Left ventricle myocardium inferior (tissue), 1 donor: ENCODE measurements at regions not wholly inside any gene's neighbourhood (a gene's known extent, or its start where the extent isn't known, plus 50 kb on each side); places are given as distances from the start of the nearest gene placed in this dataset.

Experiments
- DNase-seq: peaks from one replicate; pipeline ENCODE4 v3.0.0-alpha.2; 2020
- H3K27ac ChIP-seq: fragments of 200-600 bp; replicated peaks from 2 replicates; pipeline ENCODE4 v1.8.0; 2021
- H3K27me3 ChIP-seq: fragments of 200-600 bp; 2 replicates; pipeline ENCODE4 v1.8.0; 2021; ENCODE audit warnings: low read depth
- H3K36me3 ChIP-seq: fragments of 200-600 bp; 2 replicates; pipeline ENCODE4 v1.8.0; 2021
- H3K4me1 ChIP-seq: fragments of 200-600 bp; 2 replicates; pipeline ENCODE4 v1.8.0; 2021
- H3K4me3 ChIP-seq: fragments of 200-600 bp; 2 replicates; pipeline ENCODE4 v1.8.0; 2021; ENCODE audit warnings: mild to moderate bottlenecking, moderate library complexity
- H3K9me3 ChIP-seq: fragments of 200-600 bp; replicated peaks from 2 replicates; pipeline ENCODE4 v1.8.0; 2021
- CTCF ChIP-seq: fragments of 200-600 bp; IDR thresholded peaks from 2 replicates; pipeline ENCODE4 v1.8.0; 2021; ENCODE audit warnings: antibody characterized with exemption, mild to moderate bottlenecking, borderline replicate concordance
- intact Hi-C: fragments of 100-400 bp; cut with micrococcal nuclease; formaldehyde crosslinking; loops from one replicate; pipeline ENCODE4 v1.11.0; 2022
- donor health status: DM: no; HTN: yes; CAD: no; lungs with severe emphysema.

- DNase-seq = no peak
- Histone ChIP-seq H3K4me1 (peaks cover 22% of the 10 kb centered on the region), H3K27ac (no peak overlapping the region), H3K36me3 (no peaks in the 10 kb centered on the region), H3K27me3 (no peaks in the 10 kb centered on the region), H3K4me3 (no peak overlapping the region), H3K9me3 (peaks cover 5% of the 10 kb centered on the region)
- no peak for TF ChIP-seq CTCF
- intact Hi-C loops = no loop called here
Measured at GRCh38 chr1:112272101-112272772, 123.8 kb upstream of the CTTNBP2NL start.

GRCh38 chr1:112284796-112285195 is 111.2 kb upstream of the CTTNBP2NL start:
- H3K9me3 ChIP-seq = no peaks in the 10 kb centered on the region
- no peak for TF ChIP-seq CTCF
- DNase-seq = no peak
- no peaks in the 10 kb centered on the region for H3K27me3 ChIP-seq
- no peak overlapping the region for H3K27ac ChIP-seq
- no peaks in the 10 kb centered on the region for H3K4me1 ChIP-seq
- intact Hi-C loops = no loop called here
- H3K36me3 ChIP-seq = no peaks in the 10 kb centered on the region
- no peak overlapping the region for H3K4me3 ChIP-seq

- no peak for DNase-seq
- intact Hi-C loops = no loop called here
- H3K4me3 ChIP-seq = no peak overlapping the region
- H3K4me1 ChIP-seq = no peaks in the 10 kb centered on the region
- no peaks in the 10 kb centered on the region for H3K36me3 ChIP-seq
- no peak for TF ChIP-seq CTCF
- no peaks in the 10 kb centered on the region for H3K9me3 ChIP-seq
- no peak overlapping the region for H3K27ac ChIP-seq
- H3K27me3 ChIP-seq = no peaks in the 10 kb centered on the region
Measured at GRCh38 chr1:112285316-112285715, 110.7 kb upstream of the CTTNBP2NL start.

- Histone ChIP-seq H3K27me3 (no peaks in the 10 kb centered on the region), H3K9me3 (no peaks in the 10 kb centered on the region), H3K4me3 (no peak overlapping the region), H3K27ac (no peak overlapping the region), H3K36me3 (no peaks in the 10 kb centered on the region), H3K4me1 (no peaks in the 10 kb centered on the region)
- no peak for TF ChIP-seq CTCF
- DNase-seq = no peak
- intact Hi-C loops = no loop called here
Measured at GRCh38 chr1:112285746-112286145, 110.3 kb upstream of the CTTNBP2NL start.

- Histone ChIP-seq H3K4me3 (no peak overlapping the region), H3K9me3 (peaks cover 33% of the 10 kb centered on the region), H3K27ac (no peak overlapping the region), H3K4me1 (no peaks in the 10 kb centered on the region), H3K36me3 (no peaks in the 10 kb centered on the region), H3K27me3 (no peaks in the 10 kb centered on the region)
- TF ChIP-seq CTCF = no peak
- intact Hi-C loops = no loop called here
- no peak for DNase-seq
Measured at GRCh38 chr1:112296908-112297307, 99.1 kb upstream of the CTTNBP2NL start.
